T-helper 22 cell (primary cell): ENCODE measurements at regions not wholly inside any gene's neighbourhood (a gene's known extent, or its start where the extent isn't known, plus 50 kb on each side); places are given as distances from the start of the nearest gene placed in this dataset.
"Not testable (repeated sequence)": the region's sequence is repeated elsewhere in the genome, so short reads cannot be mapped to it uniquely, and the experiment has no call there.

ENCODE experiments used
- DNase-seq: peaks from one replicate; pipeline ENCODE4 v3.0.0-alpha.2; 2020; ENCODE audit warnings: low read depth

- not testable (repeated sequence) for DNase-seq
Measured at GRCh38 chr17:36695710-36696109, 94.3 kb downstream of the MRM1 start.

- no peak for DNase-seq
Measured at GRCh38 chr17:36696805-36697204, 95.4 kb downstream of the MRM1 start.

- no peak for DNase-seq
Measured at GRCh38 chr17:36697903-36698530, 96.6 kb downstream of the MRM1 start.

- DNase-seq = no peak
Measured at GRCh38 chr17:36701429-36702099, 100.2 kb downstream of the MRM1 start.

GRCh38 chr17:36702636-36703035 is 101.3 kb downstream of the MRM1 start:
- no peak for DNase-seq

GRCh38 chr17:36703860-36704266 is 102.5 kb downstream of the MRM1 start:
- no peak for DNase-seq

- DNase-seq = no peak
Measured at GRCh38 chr17:36705283-36705795, 104.0 kb downstream of the MRM1 start.

- DNase-seq = no peak
Measured at GRCh38 chr17:36705874-36706731, 104.7 kb downstream of the MRM1 start.

- DNase-seq = no peak
Measured at GRCh38 chr17:36707904-36708303, 106.5 kb downstream of the MRM1 start.

- no peak for DNase-seq
Measured at GRCh38 chr17:36714789-36715188, 113.4 kb downstream of the MRM1 start.

- no peak for DNase-seq
Measured at GRCh38 chr17:36715951-36716350, 114.6 kb downstream of the MRM1 start.

- DNase-seq = no peak
Measured at GRCh38 chr17:36717088-36717487, 115.7 kb downstream of the MRM1 start.

GRCh38 chr17:36720131-36720530 is 118.7 kb downstream of the MRM1 start:
- no peak for DNase-seq

- no peak for DNase-seq
Measured at GRCh38 chr17:36721560-36722120, 120.3 kb downstream of the MRM1 start.

GRCh38 chr17:36722121-36722902 is 120.9 kb downstream of the MRM1 start:
- peak; percentile 52 for DNase-seq

- no peak for DNase-seq
Measured at GRCh38 chr17:36722903-36723263, 121.5 kb downstream of the MRM1 start.

- no peak for DNase-seq
Measured at GRCh38 chr17:36723459-36724025, 122.2 kb downstream of the MRM1 start.

- DNase-seq = no peak
Measured at GRCh38 chr17:36726199-36726598, 124.8 kb downstream of the MRM1 start.

- DNase-seq = no peak
Measured at GRCh38 chr17:36727052-36727451, 125.7 kb downstream of the MRM1 start.

GRCh38 chr17:36727577-36727976 is 126.2 kb downstream of the MRM1 start:
- DNase-seq = no peak
